ENCODE measurements at regions not wholly inside any gene's neighbourhood (a gene's known extent, or its start where the extent isn't known, plus 50 kb on each side); places are given as distances from the start of the nearest gene placed in this dataset.

GRCh38 chr5:120926471-120926870 lies 462.4 kb downstream of the PRR16 start:
- no peak for ATAC-seq
- no peak overlapping the region for H3K27ac ChIP-seq
- no peaks in the 10 kb centered on the region for H3K4me1 ChIP-seq
- TF ChIP-seq POLR2AphosphoS5 (IDR thresholded peaks at IDR 0.05) (no peak), CTCF (IDR thresholded peaks at IDR 0.05) (no peak), POLR2A (IDR thresholded peaks at IDR 0.05) (no peak), EP300 (IDR thresholded peaks at IDR 0.05) (no peak)
- 75% methylated on average over 1 of the region's 1 CpG; no CpG with 5 or more reads in 1 of the 2 donors for WGBS, 2 donors (ENCODE audit: low coverage in 1 of 2)
- H3K9me3 ChIP-seq: no peaks in the 10 kb centered on the region
- no peak overlapping the region for H3K4me3 ChIP-seq
- H3K27me3 ChIP-seq: no peaks in the 10 kb centered on the region
- H3K36me3 ChIP-seq: no peaks in the 10 kb centered on the region

- no peak for ATAC-seq
- no peak overlapping the region for H3K4me3 ChIP-seq
- H3K27ac ChIP-seq: no peak overlapping the region
- no peaks in the 10 kb centered on the region for H3K9me3 ChIP-seq
- TF ChIP-seq EP300 (IDR thresholded peaks at IDR 0.05) (no peak), CTCF (IDR thresholded peaks at IDR 0.05) (no peak), POLR2A (IDR thresholded peaks at IDR 0.05) (no peak), POLR2AphosphoS5 (IDR thresholded peaks at IDR 0.05) (no peak)
- H3K27me3 ChIP-seq: no peaks in the 10 kb centered on the region
- H3K36me3 ChIP-seq: no peaks in the 10 kb centered on the region
- no peaks in the 10 kb centered on the region for H3K4me1 ChIP-seq
Observed at GRCh38 chr5:120927950-120928530, 463.9 kb downstream of the PRR16 start.

GRCh38 chr5:120932480-120932879 lies 468.4 kb downstream of the PRR16 start:
- Histone ChIP-seq H3K4me1 (no peaks in the 10 kb centered on the region), H3K9me3 (no peaks in the 10 kb centered on the region), H3K27ac (no peak overlapping the region), H3K36me3 (no peaks in the 10 kb centered on the region), H3K27me3 (no peaks in the 10 kb centered on the region), H3K4me3 (no peak overlapping the region)
- TF ChIP-seq POLR2AphosphoS5 (IDR thresholded peaks at IDR 0.05) (no peak), EP300 (IDR thresholded peaks at IDR 0.05) (no peak), POLR2A (IDR thresholded peaks at IDR 0.05) (no peak), CTCF (IDR thresholded peaks at IDR 0.05) (no peak)
- ATAC-seq: no peak

- TF ChIP-seq POLR2A (IDR thresholded peaks at IDR 0.05) (no peak), EP300 (IDR thresholded peaks at IDR 0.05) (no peak), CTCF (IDR thresholded peaks at IDR 0.05) (no peak), POLR2AphosphoS5 (IDR thresholded peaks at IDR 0.05) (no peak)
- Histone ChIP-seq H3K27ac (no peak overlapping the region), H3K36me3 (no peaks in the 10 kb centered on the region), H3K9me3 (no peaks in the 10 kb centered on the region), H3K4me1 (no peaks in the 10 kb centered on the region), H3K27me3 (no peaks in the 10 kb centered on the region), H3K4me3 (no peak overlapping the region)
- no peak for ATAC-seq
- 25% methylated on average over 1 of the region's 1 CpG for WGBS, 2 donors (ENCODE audit: low coverage in 1 of 2)
Observed at GRCh38 chr5:120934031-120934430, 469.9 kb downstream of the PRR16 start.

GRCh38 chr5:120936652-120937051 lies 472.6 kb downstream of the PRR16 start:
- Histone ChIP-seq H3K4me3 (no peak overlapping the region), H3K4me1 (no peaks in the 10 kb centered on the region), H3K9me3 (no peaks in the 10 kb centered on the region), H3K27ac (no peak overlapping the region), H3K27me3 (no peaks in the 10 kb centered on the region), H3K36me3 (no peaks in the 10 kb centered on the region)
- 83% methylated on average over 1 of the region's 31 CpGs; no CpG with 5 or more reads in 1 of the 2 donors for WGBS, 2 donors (ENCODE audit: low coverage in 1 of 2)
- TF ChIP-seq POLR2AphosphoS5 (IDR thresholded peaks at IDR 0.05) (no peak), EP300 (IDR thresholded peaks at IDR 0.05) (no peak), CTCF (IDR thresholded peaks at IDR 0.05) (no peak)
- no peak for ATAC-seq
